ENCODE measurements at regions not wholly inside any gene's neighbourhood (a gene's known extent, or its start where the extent isn't known, plus 50 kb on each side); places are given as distances from the start of the nearest gene placed in this dataset.

DNA sequence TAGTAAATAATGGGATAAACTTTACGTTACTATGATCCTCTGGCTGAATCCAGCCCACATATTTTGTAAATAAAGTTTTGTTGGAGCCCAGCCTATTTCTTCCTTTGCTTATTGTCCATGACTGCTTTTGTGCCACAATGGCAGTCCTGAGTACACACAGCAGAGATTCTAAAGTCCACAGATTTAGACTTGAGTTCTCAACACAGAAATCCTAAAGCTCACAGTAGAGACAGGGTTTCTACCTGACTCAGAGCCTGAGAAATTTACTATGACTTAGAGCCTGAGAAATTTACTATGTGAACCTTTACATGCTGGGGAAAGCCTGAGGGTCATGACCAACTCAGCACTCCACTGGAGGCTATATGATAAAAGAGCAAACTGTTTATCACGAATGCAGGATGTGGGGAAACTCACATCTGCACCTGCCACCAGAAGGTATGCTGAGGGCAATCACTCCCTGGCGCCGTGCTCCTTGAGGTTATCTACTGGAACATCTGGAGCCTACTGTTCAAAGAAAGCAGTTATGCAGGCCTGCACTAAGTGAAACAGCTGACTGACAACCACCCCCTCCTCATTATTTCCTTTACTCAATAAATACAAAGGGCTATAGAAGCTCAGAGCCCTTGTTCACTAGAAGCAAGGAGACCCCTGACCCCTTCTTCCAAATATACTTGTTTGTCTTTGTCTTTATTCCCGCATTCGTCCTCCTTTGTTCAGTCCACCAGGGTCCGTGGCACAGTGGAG, 52.6 kb upstream of the BICD1 start:
- DNase-seq (ENCODE audit: low spot score), result no peak
- TF ChIP-seq, protein P1, sequence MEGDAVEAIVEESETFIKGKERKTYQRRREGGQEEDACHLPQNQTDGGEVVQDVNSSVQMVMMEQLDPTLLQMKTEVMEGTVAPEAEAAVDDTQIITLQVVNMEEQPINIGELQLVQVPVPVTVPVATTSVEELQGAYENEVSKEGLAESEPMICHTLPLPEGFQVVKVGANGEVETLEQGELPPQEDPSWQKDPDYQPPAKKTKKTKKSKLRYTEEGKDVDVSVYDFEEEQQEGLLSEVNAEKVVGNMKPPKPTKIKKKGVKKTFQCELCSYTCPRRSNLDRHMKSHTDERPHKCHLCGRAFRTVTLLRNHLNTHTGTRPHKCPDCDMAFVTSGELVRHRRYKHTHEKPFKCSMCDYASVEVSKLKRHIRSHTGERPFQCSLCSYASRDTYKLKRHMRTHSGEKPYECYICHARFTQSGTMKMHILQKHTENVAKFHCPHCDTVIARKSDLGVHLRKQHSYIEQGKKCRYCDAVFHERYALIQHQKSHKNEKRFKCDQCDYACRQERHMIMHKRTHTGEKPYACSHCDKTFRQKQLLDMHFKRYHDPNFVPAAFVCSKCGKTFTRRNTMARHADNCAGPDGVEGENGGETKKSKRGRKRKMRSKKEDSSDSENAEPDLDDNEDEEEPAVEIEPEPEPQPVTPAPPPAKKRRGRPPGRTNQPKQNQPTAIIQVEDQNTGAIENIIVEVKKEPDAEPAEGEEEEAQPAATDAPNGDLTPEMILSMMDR (IDR thresholded peaks at IDR 0.05; ENCODE audit: borderline replicate concordance, control extremely low read depth, extremely low read depth, insufficient read depth, missing control alignments), result no peak
- in situ Hi-C loops (cut with MboI; ENCODE audit: low sequenced_read_pairs, unreplicated experiment), result loop anchor here (25.0 kb wide), 1 partner anchor 392 kb away; the partner anchor contains the start of gene ETFBKMT
